Mesendoderm (in vitro differentiated cells): ENCODE measurements at regions not wholly inside any gene's neighbourhood (a gene's known extent, or its start where the extent isn't known, plus 50 kb on each side); places are given as distances from the start of the nearest gene placed in this dataset.

Source experiments
- DNase-seq: peaks from one replicate; pipeline ENCODE4 v3.0.0; 2013
- H2AK5ac ChIP-seq: 2 replicates; pipeline ENCODE4 v1.6.1; 2013; ENCODE audit warnings: low read length, inconsistent platforms
- H2BK120ac ChIP-seq: 2 replicates; pipeline ENCODE4 v1.6.1; 2013; ENCODE audit warnings: low read depth, mild to moderate bottlenecking, low read length, moderate library complexity, mixed read lengths
- H2BK15ac ChIP-seq: replicated peaks from 2 replicates; pipeline ENCODE4 v1.6.1; 2013; ENCODE audit warnings: low read depth, mild to moderate bottlenecking, moderate library complexity
- H2BK5ac ChIP-seq: 2 replicates; pipeline ENCODE4 v1.6.1; 2013; ENCODE audit warnings: low read length, inconsistent platforms
- H3K18ac ChIP-seq: 2 replicates; pipeline ENCODE4 v1.6.1; 2013; ENCODE audit warnings: mild to moderate bottlenecking, low read length, mixed read lengths
- H3K23ac ChIP-seq: one replicate; pipeline ENCODE4 v1.6.1; 2013; ENCODE audit warnings: low read length
- H3K27ac ChIP-seq: 2 replicates; pipeline ENCODE4 v1.5.1; 2013; ENCODE audit warnings: low read depth, mild to moderate bottlenecking, inconsistent platforms, low read length, moderate library complexity
- H3K27me3 ChIP-seq: 2 replicates; pipeline ENCODE4 v1.6.1; 2013; ENCODE audit warnings: low read length, control low read depth, mild to moderate bottlenecking, inconsistent platforms; ENCODE audit not compliant: insufficient read depth, poor library complexity
- H3K36me3 ChIP-seq: 2 replicates; pipeline ENCODE4 v1.6.1; 2013; ENCODE audit warnings: low read length, inconsistent platforms; ENCODE audit not compliant: control insufficient read depth, insufficient read depth
- H3K4ac ChIP-seq: one replicate; pipeline ENCODE4 v1.6.1; 2013; ENCODE audit warnings: low read depth, mild to moderate bottlenecking, low read length, moderate library complexity
- H3K4me1 ChIP-seq: 2 replicates; pipeline ENCODE4 v1.6.1; 2013; ENCODE audit warnings: low read depth, low read length, inconsistent platforms; ENCODE audit not compliant: control insufficient read depth
- H3K4me2 ChIP-seq: 2 replicates; pipeline ENCODE4 v1.6.1; 2013; ENCODE audit warnings: low read length
- H3K4me3 ChIP-seq: 2 replicates; pipeline ENCODE4 v1.5.1; 2013; ENCODE audit warnings: mild to moderate bottlenecking, low read length
- H3K56ac ChIP-seq: one replicate; pipeline ENCODE4 v1.6.1; 2013; ENCODE audit warnings: low read length
- H3K79me1 ChIP-seq: 2 replicates; pipeline ENCODE4 v1.6.1; 2013; ENCODE audit warnings: low read length, inconsistent platforms
- H3K79me2 ChIP-seq: 2 replicates; pipeline ENCODE4 v1.6.1; 2013; ENCODE audit warnings: mild to moderate bottlenecking, low read length; ENCODE audit not compliant: control insufficient read depth, insufficient read depth
- H3K9ac ChIP-seq: 2 replicates; pipeline ENCODE4 v1.6.1; 2013; ENCODE audit warnings: low read length, inconsistent platforms
- H4K5ac ChIP-seq: one replicate; pipeline ENCODE4 v1.6.1; 2013; ENCODE audit warnings: low read length
- H4K8ac ChIP-seq: one replicate; pipeline ENCODE4 v1.6.1; 2013; ENCODE audit warnings: low read depth, mild to moderate bottlenecking, control low read depth, low read length, moderate library complexity
- WGBS: extraction: QIAGEN DNeasy Blood & Tissue Kit; methylation state at CpG from one replicate; pipeline ENCODE4 v1.1.7; 2013; ENCODE audit warnings: low lambda C conversion rate, missing lambda C conversion rate; ENCODE audit not compliant: insufficient coverage; ENCODE audit errors: extremely low coverage; 5-methylcytosine and 5-hydroxymethylcytosine counted together

- H3K79me2 ChIP-seq, result no peaks in the 10 kb centered on the region
- no CpG with 5 or more reads among the region's 2 CpGs for WGBS
- no peak overlapping the region for H4K5ac ChIP-seq
These were observed 107.3 kb upstream of the DAPK1 start for GRCh38 chr9:87390361-87390760.

DNA sequence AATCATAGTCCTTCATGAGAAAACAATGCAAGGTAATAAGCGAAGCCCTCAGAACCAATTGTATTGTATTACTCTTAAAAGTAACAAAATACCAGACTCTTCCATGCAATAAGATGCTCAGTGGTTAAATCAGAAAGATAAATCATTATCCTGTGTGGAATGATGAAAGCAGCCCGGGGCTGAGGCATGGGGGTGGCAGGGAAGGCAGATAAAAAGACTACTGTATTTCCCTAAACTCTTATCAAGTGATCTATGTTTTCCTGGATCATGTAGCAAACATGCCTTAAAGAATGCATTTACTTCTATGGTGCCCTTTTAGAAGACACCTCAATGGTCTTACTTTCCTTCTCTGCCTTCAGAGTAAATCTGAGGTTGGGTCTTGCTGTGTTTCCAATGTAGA, 105.6 kb upstream of the DAPK1 start:
- Histone ChIP-seq H3K9ac (no peak overlapping the region), H3K79me1 (no peaks in the 10 kb centered on the region), H3K18ac (no peak overlapping the region), H3K4me2 (no peak overlapping the region), H4K8ac (no peak overlapping the region), H2AK5ac (no peak overlapping the region), H3K4me3 (no peak overlapping the region), H3K79me2 (no peaks in the 10 kb centered on the region), H2BK5ac (no peak overlapping the region), H4K5ac (no peak overlapping the region), H3K27ac (no peak overlapping the region), H3K36me3 (no peaks in the 10 kb centered on the region), H2BK15ac (no peak overlapping the region), H3K56ac (no peak overlapping the region), H3K23ac (no peak overlapping the region), H3K27me3 (no peaks in the 10 kb centered on the region), H2BK120ac (no peak overlapping the region), H3K4me1 (no peaks in the 10 kb centered on the region), H3K4ac (no peak overlapping the region)
- WGBS, result no CpG with 5 or more reads among the region's 2 CpGs
- DNase-seq, result no peak

More at GRCh38 chr9:87390361-87390760, 107.3 kb upstream of the DAPK1 start:
- H3K4me2 ChIP-seq, result no peak overlapping the region
- no peak overlapping the region for H2BK5ac ChIP-seq
- H3K4me3 ChIP-seq, result no peak overlapping the region
- H3K23ac ChIP-seq, result no peak overlapping the region
- H3K56ac ChIP-seq, result no peak overlapping the region
- no peak overlapping the region for H2BK15ac ChIP-seq
- no peak overlapping the region for H3K18ac ChIP-seq
- DNase-seq, result peak; percentile 67
- no peak overlapping the region for H3K4ac ChIP-seq
- no peak overlapping the region for H4K8ac ChIP-seq
- H3K9ac ChIP-seq, result no peak overlapping the region
- H2AK5ac ChIP-seq, result no peak overlapping the region
- no peaks in the 10 kb centered on the region for H3K27me3 ChIP-seq
- H3K27ac ChIP-seq, result no peak overlapping the region
- H2BK120ac ChIP-seq, result no peak overlapping the region
- no peaks in the 10 kb centered on the region for H3K79me1 ChIP-seq
- H3K4me1 ChIP-seq, result no peaks in the 10 kb centered on the region
- no peaks in the 10 kb centered on the region for H3K36me3 ChIP-seq

DNA sequence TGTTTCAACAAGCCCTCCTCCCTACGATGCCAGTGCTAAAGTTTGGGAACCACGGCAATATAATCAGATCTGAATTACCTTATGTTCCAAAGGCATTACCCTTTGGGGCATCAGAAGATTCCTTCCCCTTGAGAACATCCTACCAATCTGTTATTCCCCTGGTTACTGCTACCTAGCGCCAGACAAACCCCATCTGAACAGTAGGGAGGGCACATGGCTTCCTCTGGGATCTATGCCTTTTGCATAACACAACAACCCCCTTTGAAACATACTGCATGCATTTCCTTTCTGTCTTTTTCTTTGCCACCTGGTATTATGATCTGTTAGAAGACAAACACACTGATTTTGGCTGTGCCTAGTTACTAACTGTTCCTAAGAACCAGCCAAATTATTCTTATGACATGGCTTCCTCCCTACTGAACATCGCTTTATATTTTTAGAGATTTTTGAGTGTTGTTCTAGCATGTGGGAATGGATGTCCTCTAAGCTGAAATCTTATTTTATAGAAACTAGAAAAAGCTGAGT, 103.9 kb upstream of the DAPK1 start:
- Histone ChIP-seq H3K4me2 (no peak overlapping the region), H4K5ac (no peak overlapping the region)
- WGBS, result no CpG with 5 or more reads among the region's 4 CpGs

GRCh38 chr9:87395804-87396479, 101.7 kb upstream of the DAPK1 start:
- no peak overlapping the region for H2BK5ac ChIP-seq
- H4K5ac ChIP-seq, result no peak overlapping the region
- no peak overlapping the region for H3K18ac ChIP-seq
- no peak overlapping the region for H3K56ac ChIP-seq
- WGBS, result no CpG with 5 or more reads among the region's 11 CpGs
- no peaks in the 10 kb centered on the region for H3K4me1 ChIP-seq
- H3K4me3 ChIP-seq, result no peak overlapping the region
- H3K36me3 ChIP-seq, result no peaks in the 10 kb centered on the region
- no peaks in the 10 kb centered on the region for H3K27me3 ChIP-seq
- H3K23ac ChIP-seq, result no peak overlapping the region
- no peak for DNase-seq
- no peak overlapping the region for H2AK5ac ChIP-seq
- no peak overlapping the region for H3K27ac ChIP-seq
- H3K79me1 ChIP-seq, result no peaks in the 10 kb centered on the region
- H2BK120ac ChIP-seq, result no peak overlapping the region
- no peaks in the 10 kb centered on the region for H3K79me2 ChIP-seq
- H2BK15ac ChIP-seq, result no peak overlapping the region
- no peak overlapping the region for H4K8ac ChIP-seq
- no peak overlapping the region for H3K9ac ChIP-seq
- H3K4me2 ChIP-seq, result no peak overlapping the region
- H3K4ac ChIP-seq, result no peak overlapping the region

More for the DNA sequence above, 103.9 kb upstream of the DAPK1 start:
- no peak overlapping the region for H3K18ac ChIP-seq
- no peak overlapping the region for H3K9ac ChIP-seq
- H3K4me3 ChIP-seq, result no peak overlapping the region
- no peak overlapping the region for H3K4ac ChIP-seq
- no peak overlapping the region for H3K23ac ChIP-seq
- no peak overlapping the region for H3K27ac ChIP-seq
- H3K4me1 ChIP-seq, result no peaks in the 10 kb centered on the region
- no peaks in the 10 kb centered on the region for H3K79me2 ChIP-seq
- no peaks in the 10 kb centered on the region for H3K27me3 ChIP-seq
- no peak overlapping the region for H4K8ac ChIP-seq
- no peak overlapping the region for H2BK15ac ChIP-seq
- no peak overlapping the region for H2AK5ac ChIP-seq
- no peak for DNase-seq
- no peak overlapping the region for H2BK120ac ChIP-seq
- H3K79me1 ChIP-seq, result no peaks in the 10 kb centered on the region
- no peak overlapping the region for H3K56ac ChIP-seq
- no peaks in the 10 kb centered on the region for H3K36me3 ChIP-seq
- H2BK5ac ChIP-seq, result no peak overlapping the region

DNA sequence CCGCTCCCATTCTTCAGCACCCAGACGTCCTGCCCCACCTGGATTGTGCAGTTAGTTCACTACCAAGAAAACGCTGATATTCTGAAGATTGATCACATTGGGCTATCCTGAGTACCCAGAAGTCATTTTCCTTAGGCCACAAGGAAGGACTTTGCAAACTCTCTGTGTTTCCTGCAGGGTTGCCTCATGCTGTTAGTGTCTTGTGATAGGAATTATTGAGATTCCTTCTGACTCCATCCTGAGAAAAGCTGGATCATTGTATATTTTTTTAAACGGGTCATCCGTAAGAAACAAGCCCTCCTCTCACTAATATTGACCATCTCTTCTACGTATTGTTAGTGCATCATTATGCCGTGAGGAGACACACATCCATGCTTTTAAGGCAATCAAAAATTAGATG, 96.0 kb upstream of the DAPK1 start:
- Histone ChIP-seq H3K27me3 (no peaks in the 10 kb centered on the region), H4K5ac (no peak overlapping the region), H3K79me2 (no peaks in the 10 kb centered on the region), H2BK5ac (no peak overlapping the region), H3K9ac (no peak overlapping the region), H3K36me3 (no peaks in the 10 kb centered on the region), H3K4me1 (peaks cover 12% of the 10 kb centered on the region), H3K4me3 (no peak overlapping the region), H2BK15ac (no peak overlapping the region), H3K56ac (peak overlapping the region; percentile 71), H3K4me2 (no peak overlapping the region), H3K79me1 (no peaks in the 10 kb centered on the region), H3K4ac (no peak overlapping the region), H3K18ac (peak overlapping the region; percentile 6), H3K23ac (no peak overlapping the region), H2AK5ac (no peak overlapping the region), H3K27ac (peak overlapping the region; percentile 39), H2BK120ac (no peak overlapping the region), H4K8ac (no peak overlapping the region)
- no CpG with 5 or more reads among the region's 7 CpGs for WGBS
- DNase-seq, result peak; percentile 58

GRCh38 chr9:87402537-87402936, 95.1 kb upstream of the DAPK1 start:
- no peaks in the 10 kb centered on the region for H3K27me3 ChIP-seq
- H3K79me2 ChIP-seq, result no peaks in the 10 kb centered on the region
- no peaks in the 10 kb centered on the region for H3K79me1 ChIP-seq
- H3K36me3 ChIP-seq, result no peaks in the 10 kb centered on the region
- H4K5ac ChIP-seq, result no peak overlapping the region
- DNase-seq, result no peak
- H2BK120ac ChIP-seq, result no peak overlapping the region
- no peak overlapping the region for H3K4ac ChIP-seq
- H3K18ac ChIP-seq, result no peak overlapping the region
- WGBS, result no CpG with 5 or more reads among the region's 3 CpGs
- no peak overlapping the region for H2AK5ac ChIP-seq
- H4K8ac ChIP-seq, result no peak overlapping the region
- H3K56ac ChIP-seq, result no peak overlapping the region
- no peak overlapping the region for H2BK15ac ChIP-seq
- no peak overlapping the region for H3K27ac ChIP-seq
- no peak overlapping the region for H3K9ac ChIP-seq
- H3K4me1 ChIP-seq, result peaks cover 16% of the 10 kb centered on the region
- H3K4me2 ChIP-seq, result no peak overlapping the region
- H2BK5ac ChIP-seq, result no peak overlapping the region
- no peak overlapping the region for H3K23ac ChIP-seq
- no peak overlapping the region for H3K4me3 ChIP-seq
